ENCODE measurements at regions not wholly inside any gene's neighbourhood (a gene's known extent, or its start where the extent isn't known, plus 50 kb on each side); places are given as distances from the start of the nearest gene placed in this dataset.

DNA sequence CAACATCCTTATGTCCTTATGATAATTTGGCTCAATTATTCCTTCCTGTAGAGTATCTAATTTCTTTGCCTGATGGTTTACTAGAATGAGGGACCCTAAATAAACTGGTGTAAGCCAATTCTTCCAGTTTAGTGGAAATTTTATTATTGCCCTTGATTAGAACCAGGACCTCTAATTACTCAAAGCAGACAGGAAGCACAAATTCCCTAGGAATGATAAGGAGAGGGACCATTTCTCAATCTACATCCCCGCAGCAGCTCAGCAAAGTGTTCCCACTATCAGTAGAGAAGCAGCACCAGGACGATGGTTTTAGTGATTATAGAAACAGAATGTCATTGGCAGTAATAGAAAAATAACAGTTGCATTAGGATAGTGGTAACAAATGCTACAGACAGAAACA lies 97.1 kb downstream of the PLPPR4 start:
- POLR2A ChIA-PET (ENCODE audit: partially characterized antibody) = no interaction called here
- H3K27me3 Mint-ChIP-seq = peaks cover 0 to 2% of the 10 kb centered on the region in 2 donors
- no peak overlapping the region for H3K27ac ChIP-seq (ENCODE audit: low read depth, low read length)
- no peak overlapping the region for H3K4me3 Mint-ChIP-seq
- H3K4me1 Mint-ChIP-seq = no peaks in the 10 kb centered on the region
- peaks cover 0 to 2% (median 0%) of the 10 kb centered on the region in 8 donors for H3K9me3 Mint-ChIP-seq
- no peaks in the 10 kb centered on the region for H3K36me3 ChIP-seq (ENCODE audit: insufficient read depth, low read length)
- no peak overlapping the region for H3K4me3 ChIP-seq (ENCODE audit: low read length in 2 of 2)
- no peaks in the 10 kb centered on the region for H3K36me3 Mint-ChIP-seq
- CTCF ChIA-PET (ENCODE audit: partially characterized antibody) = no interaction called here
- intact Hi-C loops (cut with micrococcal nuclease) = no loop called here
- DNase-seq = no peak
- H3K9me3 ChIP-seq (ENCODE audit: control insufficient read depth in 1 of 2, low read length in 2 of 2) = no peaks in the 10 kb centered on the region
- no peaks in the 10 kb centered on the region for H3K4me1 ChIP-seq (ENCODE audit: insufficient read depth, low read length)
- H3K27me3 ChIP-seq (ENCODE audit: insufficient read depth, low read length) = no peaks in the 10 kb centered on the region
- no peak overlapping the region for H3K27ac Mint-ChIP-seq

DNA sequence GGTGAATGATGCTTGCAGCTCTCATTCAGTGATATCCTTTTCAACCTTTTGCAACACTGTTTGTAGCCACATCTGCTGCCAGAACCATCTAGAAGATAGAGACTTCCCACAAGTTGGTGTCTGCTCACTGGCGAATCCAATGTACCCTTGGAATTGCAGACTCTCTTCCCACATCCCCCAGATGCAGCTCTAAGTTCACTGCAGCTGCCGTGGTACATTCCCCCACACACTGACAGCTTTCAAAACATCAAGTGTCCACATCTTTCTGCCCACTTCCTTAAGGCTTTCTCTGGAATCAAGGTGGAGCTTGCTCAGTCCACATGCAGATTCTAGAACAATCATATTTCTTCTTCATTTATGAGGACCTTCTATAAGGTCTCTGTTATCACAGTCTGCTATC lies 99.2 kb downstream of the PLPPR4 start:
- ChIA-PET POLR2A (ENCODE audit: partially characterized antibody) (no interaction called here), CTCF (ENCODE audit: partially characterized antibody) (no interaction called here)
- no peak overlapping the region for H3K27ac Mint-ChIP-seq

DNA sequence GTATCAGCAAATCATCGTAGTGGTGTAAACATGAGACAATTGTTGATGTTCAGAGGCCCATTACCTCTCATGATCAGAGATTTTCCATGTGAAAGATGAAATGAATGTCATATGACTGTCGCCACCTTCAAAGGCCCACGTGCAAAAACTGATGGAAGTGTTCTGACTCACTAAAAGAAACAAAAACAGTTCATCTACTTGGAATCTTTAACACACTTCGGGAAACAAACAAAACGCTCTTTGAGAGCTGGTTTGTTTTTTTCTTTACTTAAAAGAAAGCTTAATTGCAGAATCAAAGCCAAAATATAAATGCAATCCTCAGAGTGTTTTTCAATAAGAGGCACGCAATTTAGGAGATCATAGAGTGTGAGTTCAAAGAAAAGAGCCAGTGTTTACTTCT lies 100.8 kb downstream of the PLPPR4 start:
- no peaks in the 10 kb centered on the region for H3K36me3 ChIP-seq (ENCODE audit: insufficient read depth, low read length)
- Mint-ChIP-seq H3K4me1 (no peaks in the 10 kb centered on the region), H3K36me3 (no peaks in the 10 kb centered on the region), H3K9me3 (no peaks in the 10 kb centered on the region), H3K27me3 (peaks cover 0 to 2% of the 10 kb centered on the region in 2 donors), H3K27ac (no peak overlapping the region), H3K4me3 (no peak overlapping the region)
- intact Hi-C loops (cut with micrococcal nuclease) = no loop called here
- POLR2A ChIA-PET (ENCODE audit: partially characterized antibody) = no interaction called here
- no peaks in the 10 kb centered on the region for H3K9me3 ChIP-seq (ENCODE audit: control insufficient read depth in 1 of 2, low read length in 2 of 2)
- no peak overlapping the region for H3K27ac ChIP-seq (ENCODE audit: low read depth, low read length)
- no peak overlapping the region for H3K4me3 ChIP-seq (ENCODE audit: low read length in 2 of 2)
- CTCF ChIA-PET (ENCODE audit: partially characterized antibody) = no interaction called here
- H3K4me1 ChIP-seq (ENCODE audit: insufficient read depth, low read length) = no peaks in the 10 kb centered on the region
- no peak for DNase-seq
- H3K27me3 ChIP-seq (ENCODE audit: insufficient read depth, low read length) = no peaks in the 10 kb centered on the region

More for the DNA sequence above, 99.2 kb downstream of the PLPPR4 start:
- Histone ChIP-seq H3K27ac (ENCODE audit: low read depth, low read length) (no peak overlapping the region), H3K4me3 (ENCODE audit: low read length in 2 of 2) (no peak overlapping the region), H3K27me3 (ENCODE audit: insufficient read depth, low read length) (no peaks in the 10 kb centered on the region), H3K9me3 (ENCODE audit: control insufficient read depth in 1 of 2, low read length in 2 of 2) (no peaks in the 10 kb centered on the region), H3K4me1 (ENCODE audit: insufficient read depth, low read length) (no peaks in the 10 kb centered on the region), H3K36me3 (ENCODE audit: insufficient read depth, low read length) (no peaks in the 10 kb centered on the region)
- Mint-ChIP-seq H3K27me3 (peaks cover 0 to 2% of the 10 kb centered on the region in 2 donors), H3K4me1 (no peaks in the 10 kb centered on the region), H3K4me3 (no peak overlapping the region), H3K36me3 (no peaks in the 10 kb centered on the region), H3K9me3 (peaks cover 0 to 2% (median 0%) of the 10 kb centered on the region in 8 donors)
- DNase-seq = no peak
- intact Hi-C loops (cut with micrococcal nuclease) = no loop called here

DNA sequence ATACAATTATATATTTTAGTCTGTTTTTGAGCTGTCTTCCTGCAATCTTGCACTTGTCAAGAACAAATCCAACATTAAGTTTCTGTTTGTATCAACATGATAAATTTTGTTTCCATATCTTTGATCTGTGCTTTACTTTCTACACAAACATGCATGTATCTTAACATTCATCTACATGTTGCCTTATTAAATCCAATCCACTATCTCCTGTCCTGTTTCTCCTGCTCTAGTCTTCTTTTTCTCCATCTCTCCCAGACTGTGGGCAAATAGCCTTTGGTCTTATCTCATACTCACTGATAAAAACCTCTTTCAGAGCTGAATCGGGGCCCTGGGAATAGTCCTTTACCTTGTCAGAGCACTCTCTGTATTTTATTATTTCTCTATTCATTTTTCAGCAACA lies 101.3 kb downstream of the PLPPR4 start:
- H3K9me3 Mint-ChIP-seq = no peaks in the 10 kb centered on the region
- Histone ChIP-seq H3K36me3 (ENCODE audit: insufficient read depth, low read length) (no peaks in the 10 kb centered on the region), H3K9me3 (ENCODE audit: control insufficient read depth in 1 of 2, low read length in 2 of 2) (no peaks in the 10 kb centered on the region), H3K27ac (ENCODE audit: low read depth, low read length) (no peak overlapping the region), H3K4me3 (ENCODE audit: low read length in 2 of 2) (no peak overlapping the region), H3K4me1 (ENCODE audit: insufficient read depth, low read length) (no peaks in the 10 kb centered on the region), H3K27me3 (ENCODE audit: insufficient read depth, low read length) (no peaks in the 10 kb centered on the region)
- no peak for DNase-seq
- peaks cover 0 to 2% of the 10 kb centered on the region in 2 donors for H3K27me3 Mint-ChIP-seq
- intact Hi-C loops (cut with micrococcal nuclease) = no loop called here
- ChIA-PET CTCF (ENCODE audit: partially characterized antibody) (no interaction called here), POLR2A (ENCODE audit: partially characterized antibody) (no interaction called here)
- no peaks in the 10 kb centered on the region for H3K4me1 Mint-ChIP-seq
- no peaks in the 10 kb centered on the region for H3K36me3 Mint-ChIP-seq
- H3K27ac Mint-ChIP-seq = no peak overlapping the region
- H3K4me3 Mint-ChIP-seq = no peak overlapping the region

DNA sequence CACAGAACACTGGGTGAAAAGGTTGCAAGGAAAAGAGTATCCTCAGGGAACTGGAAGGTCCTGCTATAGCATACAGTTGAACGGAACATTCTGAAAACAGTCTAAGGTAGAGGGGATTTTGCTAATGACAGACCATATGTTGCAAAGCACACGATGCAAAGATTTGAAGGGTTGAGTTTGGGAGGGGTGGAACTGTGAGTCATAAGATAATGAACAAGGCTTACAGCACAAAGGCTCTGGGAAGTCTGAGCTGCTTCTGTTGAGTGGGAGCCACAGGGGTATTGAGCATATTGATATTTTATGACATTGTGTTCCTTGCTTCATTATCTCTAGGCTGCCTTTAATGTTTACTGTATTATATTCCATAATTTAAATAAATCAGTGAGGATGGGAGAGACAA lies 104.9 kb downstream of the PLPPR4 start:
- peaks cover 0 to 4% of the 10 kb centered on the region in 2 donors for H3K27me3 Mint-ChIP-seq
- no peaks in the 10 kb centered on the region for H3K9me3 Mint-ChIP-seq
- no peaks in the 10 kb centered on the region for H3K9me3 ChIP-seq (ENCODE audit: control insufficient read depth in 1 of 2, low read length in 2 of 2)
- no peak overlapping the region for H3K4me3 Mint-ChIP-seq
- no peak for DNase-seq
- H3K4me1 ChIP-seq (ENCODE audit: insufficient read depth, low read length) = no peaks in the 10 kb centered on the region
- H3K4me3 ChIP-seq (ENCODE audit: low read length in 2 of 2) = no peak overlapping the region
- intact Hi-C loops (cut with micrococcal nuclease) = no loop called here
- CTCF ChIA-PET (ENCODE audit: partially characterized antibody) = no interaction called here
- POLR2A ChIA-PET (ENCODE audit: partially characterized antibody) = no interaction called here
- H3K27ac ChIP-seq (ENCODE audit: low read depth, low read length) = no peak overlapping the region
- no peaks in the 10 kb centered on the region for H3K27me3 ChIP-seq (ENCODE audit: insufficient read depth, low read length)
- H3K36me3 Mint-ChIP-seq = no peaks in the 10 kb centered on the region
- H3K4me1 Mint-ChIP-seq = peaks cover 0 to 1% (median 0%) of the 10 kb centered on the region in 4 donors
- H3K36me3 ChIP-seq (ENCODE audit: insufficient read depth, low read length) = no peaks in the 10 kb centered on the region
- no peak overlapping the region for H3K27ac Mint-ChIP-seq

DNA sequence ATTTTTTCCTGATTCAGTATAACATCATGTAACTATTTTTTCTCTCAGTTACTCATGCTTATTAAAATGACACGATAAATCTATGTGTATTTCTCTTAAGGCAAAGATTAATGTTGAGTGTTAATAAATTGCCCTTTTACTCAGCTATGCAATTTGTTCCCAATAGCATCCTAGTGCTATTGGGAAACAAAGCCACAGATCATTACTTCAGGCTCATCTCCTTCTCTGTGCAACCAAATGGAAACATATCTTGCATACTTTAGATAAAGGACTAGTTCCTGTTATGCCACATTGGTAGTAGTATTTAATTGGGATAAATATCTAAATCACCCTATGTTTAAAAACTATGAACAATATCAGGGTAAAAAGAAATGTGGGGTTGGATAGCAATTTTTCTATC lies 106.2 kb downstream of the PLPPR4 start:
- Mint-ChIP-seq H3K4me3 (no peak overlapping the region), H3K27ac (no peak overlapping the region), H3K27me3 (peaks cover 0 to 4% of the 10 kb centered on the region in 2 donors), H3K36me3 (no peaks in the 10 kb centered on the region), H3K9me3 (no peaks in the 10 kb centered on the region), H3K4me1 (peaks cover 0 to 2% (median 0%) of the 10 kb centered on the region in 4 donors)
- H3K36me3 ChIP-seq (ENCODE audit: insufficient read depth, low read length) = no peaks in the 10 kb centered on the region
- intact Hi-C loops (cut with micrococcal nuclease) = no loop called here
- no peak overlapping the region for H3K27ac ChIP-seq (ENCODE audit: low read depth, low read length)
- H3K4me1 ChIP-seq (ENCODE audit: insufficient read depth, low read length) = no peaks in the 10 kb centered on the region
- DNase-seq = no peak
- no peak overlapping the region for H3K4me3 ChIP-seq (ENCODE audit: low read length in 2 of 2)
- H3K27me3 ChIP-seq (ENCODE audit: insufficient read depth, low read length) = no peaks in the 10 kb centered on the region
- CTCF ChIA-PET (ENCODE audit: partially characterized antibody) = no interaction called here
- no peaks in the 10 kb centered on the region for H3K9me3 ChIP-seq (ENCODE audit: control insufficient read depth in 1 of 2, low read length in 2 of 2)
- POLR2A ChIA-PET (ENCODE audit: partially characterized antibody) = no interaction called here

DNA sequence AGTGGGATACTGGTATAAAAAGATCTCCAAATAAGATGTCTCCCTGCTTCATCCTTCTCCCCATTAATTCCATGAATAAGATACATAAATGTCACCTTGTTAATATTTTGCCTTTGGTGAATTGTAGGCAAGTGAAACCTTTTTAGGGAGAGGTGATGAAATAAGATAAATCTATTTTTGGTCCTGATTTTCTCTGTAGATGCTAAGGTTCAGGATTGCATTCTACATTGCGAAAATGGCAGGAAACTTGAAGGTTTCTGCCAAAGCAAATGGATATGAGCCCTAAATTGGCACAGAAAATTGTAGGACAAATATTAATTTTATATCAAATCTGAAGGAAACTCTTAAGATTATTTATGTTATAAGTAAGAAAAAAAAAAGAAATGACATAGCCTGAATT lies 107.1 kb downstream of the PLPPR4 start:
- H3K27me3 Mint-ChIP-seq = peaks cover 0 to 4% of the 10 kb centered on the region in 2 donors
- ChIA-PET CTCF (ENCODE audit: partially characterized antibody) (no interaction called here), POLR2A (ENCODE audit: partially characterized antibody) (no interaction called here)
- H3K9me3 Mint-ChIP-seq = no peaks in the 10 kb centered on the region
- peaks cover 0 to 2% (median 0%) of the 10 kb centered on the region in 4 donors for H3K4me1 Mint-ChIP-seq
- no peak overlapping the region for H3K4me3 Mint-ChIP-seq
- Histone ChIP-seq H3K9me3 (ENCODE audit: control insufficient read depth in 1 of 2, low read length in 2 of 2) (no peaks in the 10 kb centered on the region), H3K36me3 (ENCODE audit: insufficient read depth, low read length) (no peaks in the 10 kb centered on the region), H3K27me3 (ENCODE audit: insufficient read depth, low read length) (no peaks in the 10 kb centered on the region), H3K27ac (ENCODE audit: low read depth, low read length) (no peak overlapping the region), H3K4me1 (ENCODE audit: insufficient read depth, low read length) (no peaks in the 10 kb centered on the region), H3K4me3 (ENCODE audit: low read length in 2 of 2) (no peak overlapping the region)
- no peak overlapping the region for H3K27ac Mint-ChIP-seq
- no peaks in the 10 kb centered on the region for H3K36me3 Mint-ChIP-seq
- intact Hi-C loops (cut with micrococcal nuclease) = no loop called here
- no peak for DNase-seq

DNA sequence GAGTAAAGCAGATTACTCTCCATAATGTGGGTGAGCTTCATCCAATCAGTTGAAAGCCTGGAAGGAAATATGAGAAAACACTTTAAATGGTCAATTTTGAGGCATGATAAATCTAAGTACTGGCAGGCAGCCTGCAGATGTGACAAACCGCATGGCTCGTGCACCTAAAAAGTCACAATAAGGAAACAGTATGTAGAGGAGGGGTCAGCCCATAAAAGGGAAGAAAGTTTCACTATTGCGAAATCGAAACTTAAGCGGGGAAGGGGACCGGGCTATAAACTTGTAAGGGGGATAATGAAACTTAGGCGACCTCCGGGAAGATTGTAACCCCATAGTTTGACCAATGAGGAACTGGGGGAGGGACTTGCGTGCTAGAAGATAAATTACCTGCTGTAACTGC lies 109.8 kb downstream of the PLPPR4 start:
- no peaks in the 10 kb centered on the region for H3K36me3 Mint-ChIP-seq
- no peak for DNase-seq
- no peak overlapping the region for H3K27ac Mint-ChIP-seq
- CTCF ChIA-PET (ENCODE audit: partially characterized antibody) = no interaction called here
- H3K27ac ChIP-seq (ENCODE audit: low read depth, low read length) = no peak overlapping the region
- intact Hi-C loops (cut with micrococcal nuclease) = no loop called here
- H3K9me3 Mint-ChIP-seq = peaks cover 0 to under 1% (median 0%) of the 10 kb centered on the region in 8 donors
- H3K4me3 ChIP-seq (ENCODE audit: low read length in 2 of 2) = no peak overlapping the region
- H3K36me3 ChIP-seq (ENCODE audit: insufficient read depth, low read length) = no peaks in the 10 kb centered on the region
- H3K4me3 Mint-ChIP-seq = peak overlapping the region in 6 of 8 donors; percentile 1 to 49 (median 18)
- POLR2A ChIA-PET (ENCODE audit: partially characterized antibody) = no interaction called here
- peaks cover 0 to 2% (median 0%) of the 10 kb centered on the region in 4 donors for H3K4me1 Mint-ChIP-seq
- H3K27me3 Mint-ChIP-seq = peaks cover 0 to 4% of the 10 kb centered on the region in 2 donors
- no peaks in the 10 kb centered on the region for H3K4me1 ChIP-seq (ENCODE audit: insufficient read depth, low read length)
- no peaks in the 10 kb centered on the region for H3K9me3 ChIP-seq (ENCODE audit: control insufficient read depth in 1 of 2, low read length in 2 of 2)
- no peaks in the 10 kb centered on the region for H3K27me3 ChIP-seq (ENCODE audit: insufficient read depth, low read length)

Data from CD4-positive, alpha-beta memory T cell (primary cell).